HK-2 (cell line): ENCODE measurements at regions not wholly inside any gene's neighbourhood (a gene's known extent, or its start where the extent isn't known, plus 50 kb on each side); places are given as distances from the start of the nearest gene placed in this dataset.
"Not testable (repeated sequence)": the region's sequence is repeated elsewhere in the genome, so short reads cannot be mapped to it uniquely, and the experiment has no call there.

Source experiments
- DNase-seq: peaks from one replicate; pipeline ENCODE4 v3.0.0-alpha.2; 2018; ENCODE audit not compliant: unreplicated experiment

- no peak for DNase-seq
Measured at GRCh38 chr1:195754874-195755273, 853.4 kb downstream of the KCNT2 start.

- no peak for DNase-seq
Measured at GRCh38 chr1:195754303-195754702, 853.9 kb downstream of the KCNT2 start.

- no peak for DNase-seq
Measured at GRCh38 chr1:195748969-195749368, 859.3 kb downstream of the KCNT2 start.

- no peak for DNase-seq
Measured at GRCh38 chr1:195745189-195746010, 862.8 kb downstream of the KCNT2 start.

GRCh38 chr1:195744256-195744655 lies 864.0 kb downstream of the KCNT2 start:
- DNase-seq = no peak

GRCh38 chr1:195740862-195741261 lies 867.4 kb downstream of the KCNT2 start:
- no peak for DNase-seq

- no peak for DNase-seq
Measured at GRCh38 chr1:195738966-195739650, 869.1 kb downstream of the KCNT2 start.

GRCh38 chr1:195735140-195735539 lies 873.1 kb downstream of the KCNT2 start:
- no peak for DNase-seq

- no peak for DNase-seq
Measured at GRCh38 chr1:195733826-195734225, 874.4 kb downstream of the KCNT2 start.

- no peak for DNase-seq
Measured at GRCh38 chr1:195733408-195733807, 874.8 kb downstream of the KCNT2 start.

GRCh38 chr1:195731385-195731784 lies 876.9 kb downstream of the KCNT2 start:
- no peak for DNase-seq

GRCh38 chr1:195723796-195724194 lies 884.4 kb downstream of the KCNT2 start:
- no peak for DNase-seq

- DNase-seq = not testable (repeated sequence)
Measured at GRCh38 chr1:195722852-195723795, 885.1 kb downstream of the KCNT2 start.

- DNase-seq = not testable (repeated sequence)
Measured at GRCh38 chr1:195722146-195722545, 886.1 kb downstream of the KCNT2 start.

GRCh38 chr1:195721210-195721971 lies 886.8 kb downstream of the KCNT2 start:
- DNase-seq = no peak

GRCh38 chr1:195717651-195718050 lies 890.6 kb downstream of the KCNT2 start:
- no peak for DNase-seq

- DNase-seq = no peak
Measured at GRCh38 chr1:195715652-195716051, 892.6 kb downstream of the KCNT2 start.

GRCh38 chr1:195714248-195714647 lies 894.0 kb downstream of the KCNT2 start:
- no peak for DNase-seq

GRCh38 chr1:195709821-195710220 lies 898.4 kb downstream of the KCNT2 start:
- DNase-seq = no peak

GRCh38 chr1:195704028-195704427 lies 904.2 kb downstream of the KCNT2 start:
- DNase-seq = no peak

GRCh38 chr1:195701149-195701548 lies 907.1 kb downstream of the KCNT2 start:
- no peak for DNase-seq
